ENCODE measurements at regions not wholly inside any gene's neighbourhood (a gene's known extent, or its start where the extent isn't known, plus 50 kb on each side); places are given as distances from the start of the nearest gene placed in this dataset.

DNA sequence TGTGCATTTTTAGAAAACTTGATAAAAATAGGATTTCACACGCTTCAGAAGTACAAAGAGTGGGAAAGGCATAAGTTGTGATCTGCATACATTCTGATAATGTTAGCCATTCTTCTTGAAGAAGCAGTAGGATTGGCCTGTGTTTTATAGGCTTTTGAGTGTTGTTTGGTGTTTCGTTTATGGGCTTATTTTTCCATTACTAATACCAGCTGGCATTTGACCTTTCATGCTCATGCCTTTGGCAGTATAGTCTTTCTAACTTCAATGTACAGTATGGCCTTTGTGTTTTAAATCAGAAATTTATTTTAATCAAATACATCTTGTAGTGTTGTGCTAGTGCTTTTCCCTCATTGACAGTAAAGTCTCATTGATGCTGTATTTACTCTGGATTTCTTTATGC, 51.5 kb upstream of the SLC4A4 start:
- no peak for DNase-seq

DNA sequence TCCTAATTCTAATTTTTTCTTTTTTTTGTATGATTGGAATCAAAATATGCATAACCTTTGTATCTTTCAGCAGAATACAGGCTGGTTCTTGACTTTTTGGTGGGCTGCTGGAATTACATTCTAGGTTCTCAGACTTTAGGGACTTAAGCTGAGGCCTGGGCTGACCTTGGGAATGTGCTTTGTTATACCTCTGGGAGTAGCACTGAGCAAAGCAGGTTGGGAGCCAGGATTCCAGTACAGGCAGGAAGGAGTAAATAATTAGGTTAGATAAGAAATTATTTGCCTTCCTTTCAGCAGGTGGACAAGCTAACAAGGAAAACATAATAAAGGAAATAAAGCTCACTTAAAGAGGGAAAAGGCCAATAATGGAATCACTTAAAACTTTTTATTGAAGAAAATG, 49.9 kb upstream of the SLC4A4 start:
- no peak for DNase-seq

Measured in activated gamma-delta T cell treated with Interleukin-2 at 50 U/mL for 16 hours (primary cell).